ENCODE measurements at regions not wholly inside any gene's neighbourhood (a gene's known extent, or its start where the extent isn't known, plus 50 kb on each side); places are given as distances from the start of the nearest gene placed in this dataset.
"Not testable (repeated sequence)": the region's sequence is repeated elsewhere in the genome, so short reads cannot be mapped to it uniquely, and the experiment has no call there.

GRCh38 chr15:92733090-92733933, 77.7 kb upstream of the FAM174B start:
- Mint-ChIP-seq H3K36me3 (no peaks in the 10 kb centered on the region), H3K27ac (no peak overlapping the region), H3K4me1 (ENCODE audit: low read depth in 2 of 2) (peaks cover 0 to 3% of the 10 kb centered on the region in 2 donors), H3K9me3 (no peaks in the 10 kb centered on the region), H3K27me3 (peaks cover 7 to 21% of the 10 kb centered on the region in 2 donors), H3K4me3 (no peak overlapping the region)
- DNase-seq (ENCODE audit: low spot score) (no peak), ATAC-seq (no peak)

DNA sequence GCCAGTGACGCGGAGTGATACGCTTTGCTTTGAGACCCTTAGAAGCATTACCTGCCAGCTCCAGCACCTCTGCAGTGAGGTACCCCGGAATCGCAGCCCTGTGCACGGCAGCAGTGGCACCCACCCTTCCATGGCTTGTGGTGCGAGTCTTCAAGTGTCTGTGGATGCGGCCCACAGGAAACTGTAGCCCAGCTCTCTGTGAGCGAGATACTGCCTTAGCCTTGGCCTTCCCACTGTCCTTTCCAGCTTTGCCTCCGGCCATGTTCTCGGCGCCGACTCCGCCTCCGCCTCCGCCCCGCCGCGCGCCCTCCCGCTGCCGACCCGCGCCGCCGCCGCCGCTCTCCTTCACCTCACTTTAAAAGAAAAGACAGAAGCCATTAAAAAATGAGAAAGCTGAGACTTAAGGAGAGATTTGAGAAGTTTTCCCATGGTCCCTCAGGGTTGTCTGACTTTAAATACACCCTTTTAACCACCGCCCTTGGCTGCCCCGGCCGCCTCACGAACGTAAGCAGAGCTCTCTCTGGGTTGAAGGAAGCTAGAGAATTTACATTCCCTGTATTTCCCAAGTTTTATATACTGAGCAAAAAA, 78.5 kb upstream of the FAM174B start:
- Mint-ChIP-seq H3K4me3 (peak overlapping the region; percentile 70), H3K4me1 (ENCODE audit: low read depth in 2 of 2) (peaks cover 0 to 3% of the 10 kb centered on the region in 2 donors), H3K27me3 (peaks cover 7 to 21% of the 10 kb centered on the region in 2 donors), H3K9me3 (no peaks in the 10 kb centered on the region), H3K27ac (peak overlapping the region in 1 of 2 donors; percentile 79), H3K36me3 (no peaks in the 10 kb centered on the region)
- DNase-seq (ENCODE audit: low spot score) (no peak), ATAC-seq (peak in 1 of 2 donors; percentile 48)

DNA sequence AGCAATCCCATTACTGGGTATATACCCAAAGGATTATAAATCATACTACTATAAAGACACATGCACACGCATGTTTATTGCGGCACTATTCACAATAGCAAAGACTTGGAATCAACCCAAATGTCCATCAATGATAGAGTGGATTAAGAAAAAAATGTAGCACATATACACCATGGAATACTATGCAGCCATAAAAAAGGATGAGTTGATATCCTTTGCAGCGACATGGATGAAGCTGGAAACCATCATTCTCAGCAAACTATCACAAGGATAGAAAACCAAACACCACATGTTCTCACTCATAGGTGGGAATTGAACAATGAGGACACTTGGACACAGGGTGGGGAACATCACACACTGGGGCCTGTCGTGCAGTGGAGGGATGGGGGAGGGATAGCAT, 83.7 kb upstream of the FAM174B start:
- H3K9me3 Mint-ChIP-seq; H3K27ac Mint-ChIP-seq; H3K4me1 Mint-ChIP-seq (ENCODE audit: low read depth in 2 of 2); H3K36me3 Mint-ChIP-seq; H3K27me3 Mint-ChIP-seq; H3K4me3 Mint-ChIP-seq; ATAC-seq; DNase-seq (ENCODE audit: low spot score): not testable (repeated sequence)

- no peaks in the 10 kb centered on the region for H3K9me3 Mint-ChIP-seq
- no peak overlapping the region for H3K4me3 Mint-ChIP-seq
- H3K36me3 Mint-ChIP-seq: no peaks in the 10 kb centered on the region
- DNase-seq (ENCODE audit: low spot score) (no peak), ATAC-seq (no peak)
- peaks cover 0 to 3% of the 10 kb centered on the region in 2 donors for H3K27me3 Mint-ChIP-seq
- no peaks in the 10 kb centered on the region for H3K4me1 Mint-ChIP-seq (ENCODE audit: low read depth in 2 of 2)
- no peak overlapping the region for H3K27ac Mint-ChIP-seq
These were observed 90.3 kb upstream of the FAM174B start for GRCh38 chr15:92745845-92746271.

DNA sequence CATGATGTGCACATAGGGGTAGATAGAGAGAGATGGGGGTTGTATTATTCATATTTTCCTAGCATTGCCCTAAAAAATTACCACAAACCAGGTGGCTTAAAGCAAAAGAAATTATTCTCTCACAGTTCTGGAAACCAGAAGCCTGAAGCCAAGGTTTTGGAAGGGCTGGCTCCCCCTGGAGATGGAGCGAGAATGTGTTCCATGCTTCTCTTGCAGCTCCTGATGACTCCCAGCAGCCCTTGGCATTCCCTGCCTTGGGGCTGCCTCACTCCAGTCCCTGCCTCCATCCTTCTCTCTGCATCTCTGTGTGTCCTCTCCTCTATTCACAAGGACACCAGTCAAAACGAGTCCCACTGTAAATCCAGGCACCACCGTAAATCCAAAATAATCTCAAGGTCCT, 91.5 kb upstream of the FAM174B start:
- no peaks in the 10 kb centered on the region for H3K36me3 Mint-ChIP-seq
- H3K4me3 Mint-ChIP-seq: no peak overlapping the region
- no peak for ATAC-seq
- H3K27ac Mint-ChIP-seq: no peak overlapping the region
- no peaks in the 10 kb centered on the region for H3K4me1 Mint-ChIP-seq (ENCODE audit: low read depth in 2 of 2)
- peaks cover 0 to 3% of the 10 kb centered on the region in 2 donors for H3K27me3 Mint-ChIP-seq
- no peaks in the 10 kb centered on the region for H3K9me3 Mint-ChIP-seq
- no peak for DNase-seq (ENCODE audit: low spot score)

- Mint-ChIP-seq H3K9me3 (no peaks in the 10 kb centered on the region), H3K27ac (no peak overlapping the region), H3K36me3 (no peaks in the 10 kb centered on the region), H3K4me1 (ENCODE audit: low read depth in 2 of 2) (no peaks in the 10 kb centered on the region), H3K4me3 (no peak overlapping the region), H3K27me3 (peaks cover 0 to 10% of the 10 kb centered on the region in 2 donors)
- DNase-seq (ENCODE audit: low spot score): no peak
- no peak for ATAC-seq
These were observed 93.6 kb upstream of the FAM174B start for GRCh38 chr15:92749216-92749615.

DNA sequence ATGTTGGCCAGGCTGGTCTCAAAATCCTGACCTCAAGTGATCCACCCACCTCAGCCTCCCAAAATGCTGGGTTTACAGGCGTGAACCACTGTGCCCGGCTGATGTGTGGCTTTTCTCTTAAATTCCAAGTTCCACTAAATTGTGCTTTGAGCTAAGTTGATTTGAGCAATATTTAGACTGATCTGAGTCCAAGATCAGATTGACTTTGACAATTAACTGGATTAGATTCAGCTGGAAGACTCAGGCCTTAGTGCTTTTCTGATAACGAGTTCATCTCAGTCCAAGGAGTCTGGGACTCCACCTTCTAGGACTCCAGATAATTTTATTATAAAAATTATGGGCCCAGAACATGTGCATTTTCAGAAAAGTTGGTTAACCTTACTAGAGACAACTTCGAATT, 94.4 kb upstream of the FAM174B start:
- H3K27me3 Mint-ChIP-seq: peaks cover 0 to 10% of the 10 kb centered on the region in 2 donors
- H3K27ac Mint-ChIP-seq: no peak overlapping the region
- H3K9me3 Mint-ChIP-seq: no peaks in the 10 kb centered on the region
- ATAC-seq: no peak
- no peak overlapping the region for H3K4me3 Mint-ChIP-seq
- no peak for DNase-seq (ENCODE audit: low spot score)
- H3K36me3 Mint-ChIP-seq: no peaks in the 10 kb centered on the region
- H3K4me1 Mint-ChIP-seq (ENCODE audit: low read depth in 2 of 2): no peaks in the 10 kb centered on the region

DNA sequence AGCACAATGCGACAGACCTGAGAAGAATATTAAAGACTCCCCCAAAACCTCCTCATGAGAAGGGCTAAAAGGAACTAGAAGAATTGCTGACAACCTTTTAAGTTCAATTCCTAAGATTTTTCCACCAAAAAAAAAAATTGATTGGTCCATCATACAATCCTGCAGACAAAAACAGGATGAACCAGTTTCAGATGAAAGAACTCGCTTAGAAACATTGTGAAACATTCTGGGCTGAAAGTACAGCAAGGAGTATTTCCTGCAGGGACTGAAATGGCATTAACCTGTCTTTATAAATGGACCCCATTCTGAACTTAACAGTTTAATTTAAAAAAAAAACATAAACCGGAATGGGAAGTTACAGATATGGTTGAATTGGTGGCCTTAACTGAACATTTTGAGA, 96.0 kb upstream of the FAM174B start:
- Mint-ChIP-seq H3K4me1 (ENCODE audit: low read depth in 2 of 2) (no peaks in the 10 kb centered on the region), H3K27me3 (peaks cover 8 to 13% of the 10 kb centered on the region in 2 donors), H3K9me3 (no peaks in the 10 kb centered on the region), H3K36me3 (no peaks in the 10 kb centered on the region), H3K27ac (no peak overlapping the region), H3K4me3 (no peak overlapping the region)
- ATAC-seq: no peak
- no peak for DNase-seq (ENCODE audit: low spot score)

DNA sequence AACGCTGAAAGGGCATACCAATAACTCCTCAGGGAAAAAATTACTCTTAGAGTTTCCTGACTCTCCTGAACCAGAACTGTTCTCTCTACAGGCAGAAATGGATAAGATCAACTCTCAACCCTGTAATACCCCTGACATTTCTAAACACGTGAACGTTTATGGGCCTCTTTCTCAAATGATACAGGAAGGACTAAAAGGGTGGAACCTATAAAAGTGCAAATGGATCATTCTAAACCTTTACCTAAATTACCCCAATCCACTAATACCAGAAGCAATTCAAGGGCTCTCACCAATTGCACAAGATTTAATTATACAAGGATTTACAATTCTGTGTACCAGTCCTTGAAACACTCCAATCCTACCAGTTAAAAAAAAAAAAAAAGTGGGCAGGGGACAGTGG, 98.0 kb upstream of the FAM174B start:
- H3K4me1 Mint-ChIP-seq (ENCODE audit: low read depth in 2 of 2): no peaks in the 10 kb centered on the region
- no peak for ATAC-seq
- H3K9me3 Mint-ChIP-seq: no peaks in the 10 kb centered on the region
- no peak for DNase-seq (ENCODE audit: low spot score)
- H3K4me3 Mint-ChIP-seq: no peak overlapping the region
- no peaks in the 10 kb centered on the region for H3K36me3 Mint-ChIP-seq
- H3K27me3 Mint-ChIP-seq: peaks cover 17 to 22% of the 10 kb centered on the region in 2 donors
- H3K27ac Mint-ChIP-seq: no peak overlapping the region

DNA sequence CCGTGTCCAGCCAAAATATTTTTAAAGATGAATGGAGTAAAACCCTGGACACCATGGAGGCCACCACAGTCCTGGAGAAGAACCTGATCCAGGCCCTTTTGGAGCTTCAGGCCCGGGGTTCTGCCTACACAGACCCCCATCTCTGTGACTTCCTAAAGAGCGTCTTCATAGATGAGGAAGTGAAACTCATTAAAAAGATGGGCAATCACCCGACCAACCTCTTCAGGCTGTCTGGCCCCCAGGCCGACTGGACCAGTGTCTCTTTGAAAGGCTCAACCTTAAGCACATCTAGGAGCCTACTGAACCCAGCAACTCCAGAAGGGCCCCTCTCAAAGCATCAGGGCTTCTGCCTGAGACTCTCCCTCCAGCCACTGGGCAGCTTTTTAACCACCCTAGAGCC, 107.9 kb upstream of the FAM174B start:
- DNase-seq (ENCODE audit: low spot score): no peak
- Mint-ChIP-seq H3K9me3 (no peaks in the 10 kb centered on the region), H3K4me1 (ENCODE audit: low read depth in 2 of 2) (no peaks in the 10 kb centered on the region), H3K27ac (no peak overlapping the region), H3K4me3 (no peak overlapping the region), H3K27me3 (peaks cover 0 to 2% of the 10 kb centered on the region in 2 donors), H3K36me3 (no peaks in the 10 kb centered on the region)
- ATAC-seq: no peak

DNA sequence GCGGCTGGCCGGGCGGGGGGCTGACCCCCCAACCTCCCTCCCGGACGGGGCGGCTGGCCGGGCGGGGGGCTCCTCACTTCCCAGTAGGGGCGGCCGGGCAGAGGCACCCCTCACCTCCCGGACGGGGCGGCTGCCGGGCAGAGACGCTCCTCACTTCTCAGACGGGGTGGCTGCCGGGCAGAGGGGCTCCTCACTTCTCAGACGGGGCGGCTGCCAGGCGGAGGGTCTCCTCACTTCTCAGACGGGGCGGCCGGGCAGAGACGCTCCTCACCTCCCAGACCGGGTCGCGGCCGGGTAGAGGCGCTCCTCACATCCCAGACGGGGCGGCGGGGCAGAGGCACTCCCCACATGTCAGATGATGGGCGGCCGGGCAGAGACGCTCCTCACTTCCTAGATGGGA, 112.6 kb upstream of the FAM174B start:
- H3K27me3 Mint-ChIP-seq; H3K9me3 Mint-ChIP-seq; H3K36me3 Mint-ChIP-seq; H3K4me3 Mint-ChIP-seq; H3K27ac Mint-ChIP-seq; H3K4me1 Mint-ChIP-seq (ENCODE audit: low read depth in 2 of 2); ATAC-seq; DNase-seq (ENCODE audit: low spot score): not testable (repeated sequence)

DNA sequence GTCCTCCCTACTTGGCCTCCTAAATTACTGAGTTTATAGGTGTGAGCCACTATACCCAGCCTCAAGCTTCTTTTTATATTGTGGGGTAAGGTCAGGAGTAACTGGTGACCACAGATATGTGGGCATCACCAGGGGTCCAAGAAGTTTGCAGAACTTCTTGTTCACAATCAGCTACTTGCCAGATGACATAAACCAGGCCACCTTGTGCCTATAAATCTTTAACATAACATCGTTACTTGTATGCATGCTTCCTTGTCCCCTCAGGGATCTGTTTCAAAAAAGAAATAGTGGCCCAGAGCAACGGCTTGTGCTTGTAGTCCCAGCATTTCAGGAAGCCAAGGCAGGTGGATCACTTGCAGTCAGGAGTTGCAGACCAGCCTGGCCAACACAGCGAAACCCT, 115.1 kb upstream of the FAM174B start:
- Mint-ChIP-seq H3K9me3 (no peaks in the 10 kb centered on the region), H3K36me3 (no peaks in the 10 kb centered on the region), H3K4me1 (ENCODE audit: low read depth in 2 of 2) (no peaks in the 10 kb centered on the region), H3K27me3 (peaks cover 0 to 2% of the 10 kb centered on the region in 2 donors), H3K4me3 (no peak overlapping the region), H3K27ac (no peak overlapping the region)
- DNase-seq (ENCODE audit: low spot score) (no peak), ATAC-seq (no peak)

DNA sequence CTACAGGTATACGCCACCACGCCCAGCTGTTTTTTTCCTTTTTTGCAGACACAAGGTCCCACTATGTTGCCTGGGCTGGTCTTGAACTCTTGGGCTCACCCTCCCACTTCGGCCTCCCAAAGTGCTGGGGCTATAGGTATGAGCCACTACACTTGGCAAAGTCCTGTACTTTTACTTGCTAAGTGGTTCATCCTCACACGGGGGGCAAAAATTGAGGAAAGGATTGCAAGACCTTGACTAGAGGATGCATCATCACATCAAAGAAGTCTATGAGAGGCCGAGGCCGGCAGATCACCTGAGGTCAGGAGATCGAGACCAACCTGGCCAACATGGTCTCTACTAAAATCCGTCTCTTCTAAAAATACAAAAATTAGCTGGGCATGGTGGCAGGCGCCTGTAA, 116.5 kb upstream of the FAM174B start:
- H3K27ac Mint-ChIP-seq: no peak overlapping the region
- H3K4me1 Mint-ChIP-seq (ENCODE audit: low read depth in 2 of 2): no peaks in the 10 kb centered on the region
- no peaks in the 10 kb centered on the region for H3K27me3 Mint-ChIP-seq
- H3K9me3 Mint-ChIP-seq: no peaks in the 10 kb centered on the region
- DNase-seq (ENCODE audit: low spot score) (no peak), ATAC-seq (no peak)
- no peak overlapping the region for H3K4me3 Mint-ChIP-seq
- H3K36me3 Mint-ChIP-seq: no peaks in the 10 kb centered on the region

GRCh38 chr15:92772626-92773244, 117.2 kb upstream of the FAM174B start:
- no peak overlapping the region for H3K4me3 Mint-ChIP-seq
- no peaks in the 10 kb centered on the region for H3K4me1 Mint-ChIP-seq (ENCODE audit: low read depth in 2 of 2)
- no peaks in the 10 kb centered on the region for H3K36me3 Mint-ChIP-seq
- DNase-seq (ENCODE audit: low spot score): no peak
- no peaks in the 10 kb centered on the region for H3K9me3 Mint-ChIP-seq
- no peak overlapping the region for H3K27ac Mint-ChIP-seq
- H3K27me3 Mint-ChIP-seq: no peaks in the 10 kb centered on the region
- ATAC-seq: no peak

Data from natural killer cell treated with Interleukin-12 subunit alpha and Interleukin-12 subunit beta and Interleukin-15 and Interleukin-18, amount 100 ng/mL, for 72 hours (primary cell).